GM11168 (cell line): ENCODE measurements at regions not wholly inside any gene's neighbourhood (a gene's known extent, or its start where the extent isn't known, plus 50 kb on each side); places are given as distances from the start of the nearest gene placed in this dataset.
"Not testable (repeated sequence)": the region's sequence is repeated elsewhere in the genome, so short reads cannot be mapped to it uniquely, and the experiment has no call there.

Source experiments
- in situ Hi-C: fragments of 300-500 bp; cut with MboI; formaldehyde crosslinking; loops from one replicate; pipeline ENCODE4 v1.12.0; 2022; ENCODE audit warnings: low sequenced_read_pairs; ENCODE audit not compliant: unreplicated experiment

GRCh38 chr1:189755100-189755499, 722.6 kb downstream of the BRINP3 start:
- in situ Hi-C loops: not testable (repeated sequence)

DNA sequence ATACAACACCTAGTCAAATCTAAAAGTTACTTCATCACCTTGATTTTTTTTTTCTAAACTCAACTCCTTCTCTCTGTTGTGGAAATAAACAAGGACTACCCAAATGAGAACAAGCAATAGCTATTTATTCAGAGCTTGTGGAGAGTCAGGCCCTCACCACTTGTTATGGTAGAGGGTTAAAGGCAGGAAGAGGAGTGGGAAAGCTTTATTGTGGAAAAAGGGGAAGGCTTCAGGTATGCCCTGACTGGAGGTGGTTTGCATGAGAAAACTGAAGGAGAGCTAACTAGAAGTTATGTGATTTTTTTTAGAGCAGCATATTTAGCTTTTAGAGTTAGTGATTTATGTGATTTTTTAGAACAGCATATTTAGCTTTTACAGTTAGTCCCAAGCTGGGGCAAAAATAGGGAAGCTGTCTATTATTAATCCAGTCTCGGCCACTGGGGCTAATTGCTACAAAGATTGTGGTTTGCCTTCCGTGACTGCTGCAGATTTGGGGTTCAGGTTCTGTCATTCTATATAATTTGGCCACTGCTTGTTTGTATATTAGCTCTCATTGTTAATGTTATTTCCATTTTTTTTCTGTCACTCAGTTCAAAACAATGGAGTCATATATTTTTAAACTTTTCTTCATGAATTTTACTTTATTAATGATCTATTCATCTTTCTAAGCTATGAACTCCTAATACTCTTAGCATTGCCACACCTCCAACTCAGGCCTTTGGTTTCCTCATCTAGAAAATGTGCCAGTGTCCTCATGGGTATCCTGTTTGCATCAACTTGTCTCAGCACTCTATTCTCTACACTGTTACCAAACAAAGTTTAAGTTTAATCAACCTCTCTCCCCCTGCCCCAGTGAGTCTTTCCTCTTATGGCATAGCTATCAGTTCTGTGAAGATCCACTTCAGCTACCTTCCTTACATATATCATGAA, 713.0 kb downstream of the BRINP3 start:
- in situ Hi-C loops: no loop called here

- in situ Hi-C loops: no loop called here
Measured at GRCh38 chr1:189769448-189769847, 708.2 kb downstream of the BRINP3 start.

DNA sequence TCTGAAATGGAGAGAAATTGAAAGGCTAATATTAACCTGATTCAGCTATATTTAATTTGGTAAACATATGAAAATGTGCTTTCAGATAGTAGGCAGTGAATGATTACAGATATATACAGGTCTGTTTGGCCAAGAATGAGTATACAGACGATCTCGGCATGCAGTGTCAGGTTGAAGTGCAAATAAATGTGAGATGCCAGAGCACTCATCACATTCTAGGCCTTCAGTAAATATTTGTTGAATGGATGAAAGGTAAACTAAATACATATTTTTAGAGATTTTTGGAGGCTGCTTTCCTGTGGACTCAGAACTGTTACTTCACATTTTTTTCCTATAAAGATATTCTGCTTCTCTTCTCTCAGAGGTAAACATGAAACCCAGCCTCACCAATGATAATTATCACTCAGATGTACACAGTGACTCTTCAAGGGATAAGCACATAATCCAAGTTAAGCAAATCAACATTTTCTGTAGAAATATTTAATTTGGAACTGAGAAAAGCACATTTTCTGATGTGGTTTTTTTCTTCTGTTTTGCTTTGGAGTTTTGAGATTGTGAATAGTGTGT, 702.9 kb downstream of the BRINP3 start:
- in situ Hi-C loops: no loop called here

DNA sequence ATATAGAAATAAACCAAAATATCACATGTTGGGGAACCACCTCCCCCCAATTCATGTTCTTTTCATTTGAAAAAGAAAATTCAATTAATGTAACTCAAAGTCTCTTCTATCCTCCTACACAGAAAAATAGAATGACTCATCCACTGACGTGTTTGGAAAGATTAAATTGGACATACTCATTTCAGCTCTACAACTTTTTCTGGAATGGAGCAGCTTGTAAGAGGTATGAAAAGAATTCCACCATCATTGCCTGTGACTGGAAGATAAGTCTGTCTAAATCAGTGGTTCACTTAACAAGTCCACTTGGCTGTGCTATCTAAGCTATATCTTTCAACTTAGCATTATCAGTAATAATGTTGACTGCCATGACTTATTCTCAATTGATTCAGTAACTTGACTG, 702.3 kb downstream of the BRINP3 start:
- in situ Hi-C loops: no loop called here

DNA sequence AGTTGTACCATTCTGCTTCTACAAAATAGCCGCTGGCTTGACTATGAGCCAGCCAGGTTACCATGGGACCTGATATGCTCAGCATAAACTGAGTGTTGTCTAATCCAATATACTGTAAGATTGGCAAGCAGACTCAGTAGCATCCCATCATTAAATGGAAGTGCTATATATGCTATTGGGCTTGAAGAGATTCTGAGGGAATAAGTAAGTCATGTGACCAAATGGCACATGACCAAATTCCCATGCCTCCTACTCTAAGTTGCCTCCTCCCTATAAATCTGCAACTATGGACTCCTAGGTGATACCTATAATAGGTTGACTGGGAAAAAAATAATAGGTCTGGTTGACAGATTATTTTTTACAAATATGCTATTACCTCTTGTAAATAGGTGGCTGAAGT, 698.6 kb downstream of the BRINP3 start:
- in situ Hi-C loops: no loop called here

DNA sequence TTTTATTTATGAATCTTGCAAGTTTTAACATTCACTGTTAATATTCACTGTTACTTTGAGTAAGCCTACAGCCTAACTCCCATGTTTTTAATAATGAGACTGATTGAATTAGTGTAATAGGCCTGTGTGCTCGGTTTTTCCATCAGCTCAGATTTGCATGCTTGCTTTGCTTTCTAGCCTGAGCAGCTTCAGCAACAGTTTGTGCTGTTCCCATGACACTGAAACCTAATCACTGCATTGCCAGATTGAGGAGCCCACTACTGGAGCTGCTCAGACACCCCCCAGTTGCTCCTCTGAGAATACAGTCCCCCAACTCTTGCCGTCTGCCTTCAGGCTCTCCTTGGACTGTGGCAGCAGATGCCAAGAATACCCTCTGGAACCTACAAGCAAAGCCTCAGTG, 695.4 kb downstream of the BRINP3 start:
- in situ Hi-C loops: no loop called here

GRCh38 chr1:189783456-189783855, 694.2 kb downstream of the BRINP3 start:
- in situ Hi-C loops: no loop called here

GRCh38 chr1:189786761-189787160, 690.9 kb downstream of the BRINP3 start:
- in situ Hi-C loops: no loop called here

DNA sequence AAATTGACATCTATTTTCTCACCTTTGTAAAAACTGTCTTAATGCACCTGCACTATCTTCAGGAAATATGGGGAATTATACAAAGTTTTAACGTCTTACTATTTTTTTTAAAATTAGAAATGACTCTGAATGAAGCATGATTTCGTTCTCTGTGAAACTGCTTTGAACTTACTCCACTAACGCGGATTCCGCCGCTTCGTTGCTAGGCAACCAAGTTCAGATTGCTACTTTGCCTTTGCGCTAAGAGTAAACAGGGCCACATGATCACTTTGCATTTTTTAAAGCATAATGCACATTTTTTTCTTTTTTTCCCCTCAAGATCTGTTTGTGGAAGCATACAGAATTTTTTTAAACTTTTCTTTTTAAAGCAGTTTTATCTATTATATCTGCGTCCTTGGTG, 690.5 kb downstream of the BRINP3 start:
- in situ Hi-C loops: no loop called here

- in situ Hi-C loops: no loop called here
Measured at GRCh38 chr1:189790335-189790734, 687.3 kb downstream of the BRINP3 start.

GRCh38 chr1:189803364-189803763, 674.3 kb downstream of the BRINP3 start:
- in situ Hi-C loops: no loop called here

DNA sequence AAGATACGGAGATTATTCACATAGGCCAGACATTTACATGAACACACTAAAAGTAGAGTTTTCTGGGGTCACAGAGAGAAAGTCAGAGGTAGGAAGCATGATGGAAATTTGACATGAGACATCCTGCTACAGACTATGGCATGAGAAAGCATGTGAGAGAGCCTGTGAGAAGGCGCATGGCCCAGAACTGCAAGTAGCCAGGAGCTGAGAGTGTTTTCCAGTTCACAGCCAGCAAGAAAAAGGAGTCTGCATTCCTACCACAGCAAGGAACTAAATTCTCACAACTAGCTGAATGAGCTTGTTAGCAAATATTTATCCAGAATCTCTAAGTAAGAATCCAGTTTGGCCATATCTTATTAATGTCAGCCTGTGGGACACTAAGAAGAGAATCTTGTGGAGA, 673.3 kb downstream of the BRINP3 start:
- in situ Hi-C loops: no loop called here

GRCh38 chr1:189805735-189806134, 671.9 kb downstream of the BRINP3 start:
- in situ Hi-C loops: no loop called here

DNA sequence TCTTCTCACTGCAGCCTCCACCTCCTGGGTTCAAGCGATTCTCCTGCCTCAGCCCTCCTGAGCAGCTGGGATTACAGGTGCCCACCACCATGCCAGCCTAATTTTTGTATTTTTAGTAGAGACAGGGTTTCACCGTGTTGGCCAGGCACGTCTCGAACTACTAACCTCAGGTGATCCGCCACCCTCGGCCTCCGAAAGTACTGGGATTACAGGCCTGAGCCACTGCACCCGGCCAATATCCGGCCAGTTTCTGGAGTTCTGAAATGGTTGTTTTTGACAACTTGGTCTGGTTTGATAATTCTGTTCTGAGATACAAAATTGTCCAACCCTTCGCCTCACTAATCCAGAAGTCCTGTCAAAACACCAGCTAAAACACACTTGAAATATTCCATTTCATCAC, 667.0 kb downstream of the BRINP3 start:
- in situ Hi-C loops: not testable (repeated sequence)

DNA sequence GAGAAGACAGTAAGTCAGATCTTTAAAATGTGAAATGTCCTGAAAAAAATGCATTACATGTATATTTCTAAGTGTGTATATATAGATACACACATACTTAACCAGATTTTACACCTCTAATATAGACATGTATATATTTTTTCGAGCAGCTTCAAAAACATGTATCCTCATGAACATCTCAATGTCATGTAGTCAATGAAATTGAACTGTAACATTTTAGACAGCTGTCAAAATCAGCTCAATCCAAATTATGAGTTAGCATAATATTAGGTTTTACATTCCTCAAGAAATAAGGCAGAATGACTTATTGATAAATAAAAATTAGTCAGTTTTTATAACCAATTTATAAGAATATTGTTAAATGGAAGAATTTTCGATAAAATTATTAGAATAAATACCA, 665.7 kb downstream of the BRINP3 start:
- in situ Hi-C loops: no loop called here

- in situ Hi-C loops: no loop called here
Measured at GRCh38 chr1:189816558-189816957, 661.1 kb downstream of the BRINP3 start.

- in situ Hi-C loops: no loop called here
Measured at GRCh38 chr1:189819751-189820150, 657.9 kb downstream of the BRINP3 start.

DNA sequence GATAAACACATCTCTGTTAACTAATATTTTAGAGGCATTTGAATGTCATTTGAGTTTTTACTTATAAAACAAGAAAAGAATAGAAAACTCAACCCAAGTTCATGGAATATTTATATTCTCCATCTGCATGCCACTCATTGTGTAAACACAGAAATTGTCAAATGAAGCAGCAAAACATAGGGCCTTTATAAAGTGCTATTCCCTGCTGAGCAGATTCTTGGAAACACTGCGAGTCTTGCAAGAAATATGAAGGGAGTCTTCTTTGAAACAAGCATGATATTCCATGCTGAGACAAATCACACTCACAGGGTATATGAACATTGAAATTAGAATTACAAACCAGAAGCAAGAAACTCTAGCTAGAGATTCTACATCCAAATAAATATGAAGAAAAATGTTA, 655.8 kb downstream of the BRINP3 start:
- in situ Hi-C loops: no loop called here

DNA sequence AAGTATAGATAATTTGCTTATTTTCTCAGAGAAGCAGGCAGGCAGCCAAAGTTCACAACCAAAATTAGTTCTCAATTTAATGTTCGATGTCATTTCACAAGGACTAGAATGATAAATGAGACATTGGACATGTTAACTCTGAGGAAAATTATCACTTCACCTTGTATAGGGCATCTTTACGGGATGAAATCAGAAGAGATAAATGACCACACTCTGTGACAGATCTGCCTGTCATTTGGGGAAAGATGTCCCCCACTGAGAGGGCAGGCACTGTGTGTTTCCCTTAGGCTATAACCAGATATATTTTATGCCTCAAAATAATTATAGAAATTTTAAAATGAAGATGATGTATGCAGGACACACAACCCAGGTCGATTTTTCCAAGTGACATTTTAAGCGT, 642.9 kb downstream of the BRINP3 start:
- in situ Hi-C loops: no loop called here

DNA sequence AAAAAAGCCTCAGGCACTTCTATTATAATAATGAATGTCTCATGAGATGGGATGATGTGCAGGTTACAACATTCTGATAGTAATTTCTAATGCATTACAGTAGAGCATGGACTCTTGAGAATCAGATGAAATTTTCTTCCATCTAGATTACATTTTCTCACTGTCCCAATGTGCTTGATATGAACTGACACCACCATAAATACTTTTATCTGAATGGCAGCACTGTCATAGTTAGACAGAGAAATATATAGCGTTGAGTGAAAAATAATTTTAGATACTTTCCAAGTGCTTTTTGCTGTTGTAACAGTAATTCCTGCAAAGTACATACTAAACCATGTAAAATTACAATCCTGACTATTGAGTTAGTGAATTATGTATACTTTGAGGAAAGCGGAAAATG, 630.1 kb downstream of the BRINP3 start:
- in situ Hi-C loops: no loop called here

GRCh38 chr1:189851806-189852367, 625.8 kb downstream of the BRINP3 start:
- in situ Hi-C loops: no loop called here
